Esophagus (tissue), 2 donors: ENCODE measurements at regions not wholly inside any gene's neighbourhood (a gene's known extent, or its start where the extent isn't known, plus 50 kb on each side); places are given as distances from the start of the nearest gene placed in this dataset.

Experiments
- H3K27ac ChIP-seq, 2 donors: one replicate each; pipeline ENCODE4 v1.5.1; 2013; ENCODE audit warnings: low read depth in 2 of 2, mild to moderate bottlenecking in 2 of 2, inconsistent platforms in 1 of 2, low read length in 1 of 2, moderate library complexity in 1 of 2
- H3K27me3 ChIP-seq, 2 donors: one replicate each; pipeline ENCODE4 v1.6.1; 2013; ENCODE audit warnings: low read length in 2 of 2, control low read depth in 1 of 2, mild to moderate bottlenecking in 1 of 2; ENCODE audit not compliant: insufficient read depth in 2 of 2, control insufficient read depth in 1 of 2
- H3K36me3 ChIP-seq, 2 donors: one replicate each; pipeline ENCODE4 v1.6.1; 2013; ENCODE audit warnings: low read length in 1 of 2; ENCODE audit not compliant: control insufficient read depth in 2 of 2, insufficient read depth in 2 of 2
- H3K4me1 ChIP-seq, 2 donors: one replicate each; pipeline ENCODE4 v1.6.1; 2013; ENCODE audit warnings: low read length in 1 of 2; ENCODE audit not compliant: control insufficient read depth in 2 of 2, insufficient read depth in 2 of 2
- H3K4me3 ChIP-seq, 2 donors: one replicate each; pipeline ENCODE4 v1.5.1; 2013; ENCODE audit warnings: low read length in 2 of 2, mild to moderate bottlenecking in 2 of 2, low read depth in 1 of 2, moderate library complexity in 1 of 2
- H3K9me3 ChIP-seq, 2 donors: one replicate each; pipeline ENCODE4 v1.6.1; 2013; ENCODE audit warnings: mild to moderate bottlenecking in 2 of 2, low read depth in 1 of 2, low read length in 1 of 2, moderate library complexity in 1 of 2; ENCODE audit not compliant: control insufficient read depth in 2 of 2, insufficient read depth in 1 of 2
- WGBS, 2 donors: extraction: QIAGEN DNeasy Blood & Tissue Kit; methylation state at CpG; one replicate each; pipeline ENCODE4 v1.1.7; 2013; 5-methylcytosine and 5-hydroxymethylcytosine counted together
- donor health status: healthy with polysubstance abuse.
- donor health status: Bipolar disorder and iron deficiency.

GRCh38 chr14:96997269-96997668 is 200.1 kb downstream of the VRK1 start:
- Histone ChIP-seq H3K9me3 (peaks cover 0 to 6% of the 10 kb centered on the region in 2 donors), H3K4me3 (no peak overlapping the region), H3K27ac (no peak overlapping the region), H3K4me1 (peaks cover 0 to 2% of the 10 kb centered on the region in 2 donors), H3K36me3 (no peaks in the 10 kb centered on the region), H3K27me3 (no peaks in the 10 kb centered on the region)
- WGBS, 2 donors, result 81 to 85% methylated on average over 6 of the region's 6 CpGs

GRCh38 chr14:96997996-96998395 is 200.8 kb downstream of the VRK1 start:
- H3K4me3 ChIP-seq, result no peak overlapping the region
- H3K27me3 ChIP-seq, result no peaks in the 10 kb centered on the region
- 77 to 92% methylated on average over 5 of the region's 5 CpGs for WGBS, 2 donors
- peaks cover 0 to 6% of the 10 kb centered on the region in 2 donors for H3K9me3 ChIP-seq
- H3K36me3 ChIP-seq, result no peaks in the 10 kb centered on the region
- H3K4me1 ChIP-seq, result peaks cover 0 to 2% of the 10 kb centered on the region in 2 donors
- H3K27ac ChIP-seq, result no peak overlapping the region

GRCh38 chr14:96999654-97000155 is 202.5 kb downstream of the VRK1 start:
- WGBS, 2 donors, result 59 to 73% methylated on average over 1 of the region's 1 CpG
- Histone ChIP-seq H3K27ac (no peak overlapping the region), H3K9me3 (peaks cover 0 to 6% of the 10 kb centered on the region in 2 donors), H3K4me3 (no peak overlapping the region), H3K27me3 (no peaks in the 10 kb centered on the region), H3K4me1 (peaks cover 0 to 2% of the 10 kb centered on the region in 2 donors), H3K36me3 (no peaks in the 10 kb centered on the region)

- Histone ChIP-seq H3K4me1 (peaks cover 0 to 2% of the 10 kb centered on the region in 2 donors), H3K4me3 (no peak overlapping the region), H3K9me3 (peaks cover 0 to 6% of the 10 kb centered on the region in 2 donors), H3K27ac (no peak overlapping the region), H3K27me3 (no peaks in the 10 kb centered on the region), H3K36me3 (no peaks in the 10 kb centered on the region)
- WGBS, 2 donors, result 90 to 95% methylated on average over 7 of the region's 7 CpGs
Observed at GRCh38 chr14:97002454-97002853, 205.3 kb downstream of the VRK1 start.

GRCh38 chr14:97005934-97006333 is 208.8 kb downstream of the VRK1 start:
- 87% methylated on average over 7 of the region's 7 CpGs for WGBS, 2 donors

GRCh38 chr14:97010491-97011160 is 213.4 kb downstream of the VRK1 start:
- Histone ChIP-seq H3K27me3 (no peaks in the 10 kb centered on the region), H3K36me3 (no peaks in the 10 kb centered on the region), H3K9me3 (peaks cover 0 to 2% of the 10 kb centered on the region in 2 donors), H3K4me1 (no peaks in the 10 kb centered on the region), H3K4me3 (no peak overlapping the region), H3K27ac (no peak overlapping the region)
- WGBS, 2 donors, result 58 to 67% methylated on average over 8 of the region's 8 CpGs

More at GRCh38 chr14:97005934-97006333, 208.8 kb downstream of the VRK1 start:
- Histone ChIP-seq H3K27me3 (no peaks in the 10 kb centered on the region), H3K4me3 (no peak overlapping the region), H3K9me3 (peaks cover 0 to 2% of the 10 kb centered on the region in 2 donors), H3K4me1 (no peaks in the 10 kb centered on the region), H3K27ac (no peak overlapping the region), H3K36me3 (no peaks in the 10 kb centered on the region)

- WGBS, 2 donors, result 87 to 91% methylated on average over 7 of the region's 7 CpGs
- H3K4me1 ChIP-seq, result no peaks in the 10 kb centered on the region
- H3K9me3 ChIP-seq, result peaks cover 2 to 5% of the 10 kb centered on the region in 2 donors
- no peaks in the 10 kb centered on the region for H3K27me3 ChIP-seq
- no peak overlapping the region for H3K27ac ChIP-seq
- H3K36me3 ChIP-seq, result no peaks in the 10 kb centered on the region
- H3K4me3 ChIP-seq, result no peak overlapping the region
Observed at GRCh38 chr14:97013878-97014277, 216.7 kb downstream of the VRK1 start.

- Histone ChIP-seq H3K4me1 (no peaks in the 10 kb centered on the region), H3K4me3 (no peak overlapping the region), H3K9me3 (peaks cover 2 to 5% of the 10 kb centered on the region in 2 donors), H3K27me3 (no peaks in the 10 kb centered on the region), H3K27ac (no peak overlapping the region), H3K36me3 (no peaks in the 10 kb centered on the region)
- WGBS, 2 donors, result 58 to 67% methylated on average over 4 of the region's 4 CpGs
Observed at GRCh38 chr14:97021001-97021400, 223.8 kb downstream of the VRK1 start.

- no peaks in the 10 kb centered on the region for H3K27me3 ChIP-seq
- WGBS, 2 donors, result 56 to 71% methylated on average over 3 of the region's 3 CpGs
- H3K27ac ChIP-seq, result no peak overlapping the region
- H3K4me3 ChIP-seq, result no peak overlapping the region
- no peaks in the 10 kb centered on the region for H3K4me1 ChIP-seq
- peaks cover 0 to 5% of the 10 kb centered on the region in 2 donors for H3K9me3 ChIP-seq
- no peaks in the 10 kb centered on the region for H3K36me3 ChIP-seq
Observed at GRCh38 chr14:97021571-97022168, 224.5 kb downstream of the VRK1 start.

- H3K4me1 ChIP-seq, result no peaks in the 10 kb centered on the region
- 53 to 62% methylated on average over 3 of the region's 3 CpGs for WGBS, 2 donors
- no peaks in the 10 kb centered on the region for H3K36me3 ChIP-seq
- no peaks in the 10 kb centered on the region for H3K27me3 ChIP-seq
- no peak overlapping the region for H3K4me3 ChIP-seq
- no peaks in the 10 kb centered on the region for H3K9me3 ChIP-seq
- no peak overlapping the region for H3K27ac ChIP-seq
Observed at GRCh38 chr14:97022741-97023140, 225.6 kb downstream of the VRK1 start.
